ENCODE measurements at regions not wholly inside any gene's neighbourhood (a gene's known extent, or its start where the extent isn't known, plus 50 kb on each side); places are given as distances from the start of the nearest gene placed in this dataset.

DNA sequence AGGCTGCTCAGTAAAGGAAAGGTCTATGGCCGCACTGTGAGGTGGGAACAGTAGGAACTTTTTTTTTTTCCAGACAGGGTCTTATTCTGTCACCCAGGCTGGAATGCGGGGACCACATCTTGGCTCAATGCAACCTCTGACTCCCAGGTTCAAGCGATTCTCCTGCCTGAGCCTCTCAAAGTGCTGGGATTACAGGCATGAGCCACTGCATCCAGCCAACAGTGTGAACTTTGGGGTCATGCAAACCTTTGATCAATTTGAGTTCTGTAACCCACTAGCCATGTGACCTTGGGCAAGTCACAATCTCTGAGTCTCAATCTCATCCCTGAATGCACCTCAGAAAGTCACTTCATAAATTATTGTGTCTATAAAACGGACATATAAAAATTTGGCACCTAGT, 286.8 kb upstream of the CTNNB1 start:
- TF ChIP-seq TAF1 (IDR thresholded peaks at IDR 0.05; ENCODE audit: borderline replicate concordance, insufficient read depth, low read length) (no peak), POLR2AphosphoS5 (IDR thresholded peaks at IDR 0.05; ENCODE audit: low read depth, low read length) (no peak), SIN3A (IDR thresholded peaks at IDR 0.05; ENCODE audit: borderline replicate concordance, insufficient read depth, low read length) (no peak), FOXP2 (optimal IDR thresholded peaks at IDR 0.05; ENCODE audit: borderline replicate concordance, extremely low read depth, extremely low read length, insufficient read depth) (no peak)
- TF ChIP-seq, protein P1, sequence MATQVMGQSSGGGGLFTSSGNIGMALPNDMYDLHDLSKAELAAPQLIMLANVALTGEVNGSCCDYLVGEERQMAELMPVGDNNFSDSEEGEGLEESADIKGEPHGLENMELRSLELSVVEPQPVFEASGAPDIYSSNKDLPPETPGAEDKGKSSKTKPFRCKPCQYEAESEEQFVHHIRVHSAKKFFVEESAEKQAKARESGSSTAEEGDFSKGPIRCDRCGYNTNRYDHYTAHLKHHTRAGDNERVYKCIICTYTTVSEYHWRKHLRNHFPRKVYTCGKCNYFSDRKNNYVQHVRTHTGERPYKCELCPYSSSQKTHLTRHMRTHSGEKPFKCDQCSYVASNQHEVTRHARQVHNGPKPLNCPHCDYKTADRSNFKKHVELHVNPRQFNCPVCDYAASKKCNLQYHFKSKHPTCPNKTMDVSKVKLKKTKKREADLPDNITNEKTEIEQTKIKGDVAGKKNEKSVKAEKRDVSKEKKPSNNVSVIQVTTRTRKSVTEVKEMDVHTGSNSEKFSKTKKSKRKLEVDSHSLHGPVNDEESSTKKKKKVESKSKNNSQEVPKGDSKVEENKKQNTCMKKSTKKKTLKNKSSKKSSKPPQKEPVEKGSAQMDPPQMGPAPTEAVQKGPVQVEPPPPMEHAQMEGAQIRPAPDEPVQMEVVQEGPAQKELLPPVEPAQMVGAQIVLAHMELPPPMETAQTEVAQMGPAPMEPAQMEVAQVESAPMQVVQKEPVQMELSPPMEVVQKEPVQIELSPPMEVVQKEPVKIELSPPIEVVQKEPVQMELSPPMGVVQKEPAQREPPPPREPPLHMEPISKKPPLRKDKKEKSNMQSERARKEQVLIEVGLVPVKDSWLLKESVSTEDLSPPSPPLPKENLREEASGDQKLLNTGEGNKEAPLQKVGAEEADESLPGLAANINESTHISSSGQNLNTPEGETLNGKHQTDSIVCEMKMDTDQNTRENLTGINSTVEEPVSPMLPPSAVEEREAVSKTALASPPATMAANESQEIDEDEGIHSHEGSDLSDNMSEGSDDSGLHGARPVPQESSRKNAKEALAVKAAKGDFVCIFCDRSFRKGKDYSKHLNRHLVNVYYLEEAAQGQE (IDR thresholded peaks at IDR 0.05; ENCODE audit: insufficient read depth in 1 of 2, low read depth in 2 of 2, low read length in 2 of 2): no peak

- TF ChIP-seq POLR2AphosphoS5 (IDR thresholded peaks at IDR 0.05; ENCODE audit: low read depth, low read length): no peak
- TF ChIP-seq SIN3A (IDR thresholded peaks at IDR 0.05; ENCODE audit: borderline replicate concordance, insufficient read depth, low read length): no peak
- TF ChIP-seq TAF1 (IDR thresholded peaks at IDR 0.05; ENCODE audit: borderline replicate concordance, insufficient read depth, low read length): no peak
- TF ChIP-seq, protein P1 (IDR thresholded peaks at IDR 0.05; ENCODE audit: insufficient read depth in 1 of 2, low read depth in 2 of 2, low read length in 2 of 2): no peak
- TF ChIP-seq FOXP2 (optimal IDR thresholded peaks at IDR 0.05; ENCODE audit: borderline replicate concordance, extremely low read depth, extremely low read length, insufficient read depth): no peak
These were observed 286.1 kb upstream of the CTNNB1 start for GRCh38 chr3:40913192-40913591.

DNA sequence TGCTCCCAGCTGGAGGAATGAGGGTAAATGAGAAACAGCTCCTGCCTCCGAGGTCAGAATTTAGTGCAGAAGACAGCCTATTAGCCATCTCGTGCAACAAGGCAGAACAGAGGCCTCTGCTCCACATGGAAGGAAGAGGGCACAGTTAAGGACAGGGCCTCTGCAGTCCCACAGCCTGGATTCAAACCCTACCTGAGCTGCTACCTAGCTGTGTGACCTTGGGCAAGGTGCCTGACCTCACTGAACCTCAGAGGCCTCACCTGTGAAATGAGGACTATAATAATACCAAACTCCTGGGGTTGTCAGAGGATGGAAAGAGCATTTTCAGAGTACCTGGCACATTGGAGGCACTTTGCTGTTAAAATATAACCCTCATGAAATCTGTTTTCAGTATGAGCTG, 285.7 kb upstream of the CTNNB1 start:
- no peak for TF ChIP-seq TAF1 (IDR thresholded peaks at IDR 0.05; ENCODE audit: borderline replicate concordance, insufficient read depth, low read length)

- no peak for TF ChIP-seq FOXP2 (optimal IDR thresholded peaks at IDR 0.05; ENCODE audit: borderline replicate concordance, extremely low read depth, extremely low read length, insufficient read depth)
- no peak for TF ChIP-seq POLR2AphosphoS5 (IDR thresholded peaks at IDR 0.05; ENCODE audit: low read depth, low read length)
- no peak for TF ChIP-seq SIN3A (IDR thresholded peaks at IDR 0.05; ENCODE audit: borderline replicate concordance, insufficient read depth, low read length)
- TF ChIP-seq, protein P1 (IDR thresholded peaks at IDR 0.05; ENCODE audit: insufficient read depth in 1 of 2, low read depth in 2 of 2, low read length in 2 of 2): no peak
- TF ChIP-seq TAF1 (IDR thresholded peaks at IDR 0.05; ENCODE audit: borderline replicate concordance, insufficient read depth, low read length): no peak
These were observed 284.8 kb upstream of the CTNNB1 start for GRCh38 chr3:40914475-40914874.

- TF ChIP-seq POLR2AphosphoS5 (IDR thresholded peaks at IDR 0.05; ENCODE audit: low read depth, low read length) (no peak), FOXP2 (optimal IDR thresholded peaks at IDR 0.05; ENCODE audit: borderline replicate concordance, extremely low read depth, extremely low read length, insufficient read depth) (no peak), SIN3A (IDR thresholded peaks at IDR 0.05; ENCODE audit: borderline replicate concordance, insufficient read depth, low read length) (no peak), TAF1 (IDR thresholded peaks at IDR 0.05; ENCODE audit: borderline replicate concordance, insufficient read depth, low read length) (no peak)
- TF ChIP-seq, protein P1 (IDR thresholded peaks at IDR 0.05; ENCODE audit: insufficient read depth in 1 of 2, low read depth in 2 of 2, low read length in 2 of 2): no peak
These were observed 283.9 kb upstream of the CTNNB1 start for GRCh38 chr3:40915346-40915865.

Measured in PFSK-1 (cell line).